ENCODE measurements at regions not wholly inside any gene's neighbourhood (a gene's known extent, or its start where the extent isn't known, plus 50 kb on each side); places are given as distances from the start of the nearest gene placed in this dataset.

DNA sequence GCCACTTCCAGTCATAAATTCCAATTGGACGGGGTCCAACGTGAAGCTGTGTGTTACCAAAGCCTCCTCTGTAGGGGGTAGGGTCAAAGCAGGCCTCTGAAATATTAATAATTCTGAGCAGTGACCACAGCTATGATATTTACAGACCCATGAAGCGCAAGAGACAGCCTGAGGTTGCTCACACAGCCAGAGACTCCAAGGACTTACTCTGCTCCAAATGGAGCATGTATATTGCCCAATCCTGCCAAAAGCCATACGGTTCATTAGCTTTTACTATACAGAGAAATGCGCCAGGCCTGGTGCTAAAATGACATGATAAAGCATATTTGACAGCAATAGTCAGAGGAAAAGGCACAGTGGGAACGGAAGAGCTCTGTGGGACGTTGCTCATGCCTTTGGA is 151.3 kb downstream of the PAH start:
- TF ChIP-seq ZNF266 (tag by site-specific recombination; IDR thresholded peaks at IDR 0.05; ENCODE audit: low read depth) (no peak), ZNF223 (tag by site-specific recombination; IDR thresholded peaks at IDR 0.05) (no peak), ZNF174 (tag by site-specific recombination; IDR thresholded peaks at IDR 0.05) (no peak)
- TF ChIP-seq, protein P1, sequence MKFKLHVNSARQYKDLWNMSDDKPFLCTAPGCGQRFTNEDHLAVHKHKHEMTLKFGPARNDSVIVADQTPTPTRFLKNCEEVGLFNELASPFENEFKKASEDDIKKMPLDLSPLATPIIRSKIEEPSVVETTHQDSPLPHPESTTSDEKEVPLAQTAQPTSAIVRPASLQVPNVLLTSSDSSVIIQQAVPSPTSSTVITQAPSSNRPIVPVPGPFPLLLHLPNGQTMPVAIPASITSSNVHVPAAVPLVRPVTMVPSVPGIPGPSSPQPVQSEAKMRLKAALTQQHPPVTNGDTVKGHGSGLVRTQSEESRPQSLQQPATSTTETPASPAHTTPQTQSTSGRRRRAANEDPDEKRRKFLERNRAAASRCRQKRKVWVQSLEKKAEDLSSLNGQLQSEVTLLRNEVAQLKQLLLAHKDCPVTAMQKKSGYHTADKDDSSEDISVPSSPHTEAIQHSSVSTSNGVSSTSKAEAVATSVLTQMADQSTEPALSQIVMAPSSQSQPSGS (tag by site-specific recombination; IDR thresholded peaks at IDR 0.05; ENCODE audit: low read depth), result no peak
- Histone ChIP-seq H3K4me1 (ENCODE audit: control insufficient read depth, insufficient read depth, low read length) (no peaks in the 10 kb centered on the region), H3K4me3 (ENCODE audit: low read depth, low read length) (no peak overlapping the region), H3K9me3 (ENCODE audit: control insufficient read depth, insufficient read depth, low read depth, low read length) (no peaks in the 10 kb centered on the region), H3K27ac (ENCODE audit: extremely low read depth, low read depth, low read length) (no peak overlapping the region), H3K36me3 (ENCODE audit: control insufficient read depth in 2 of 2, insufficient read depth in 1 of 2, low read length in 2 of 2) (no peaks in the 10 kb centered on the region)
- CTCF ChIA-PET, result interaction anchor here (0.7 to 1.5 kb wide), 3 partner anchors 26 to 1135 kb away, joined by 3 to 4 read pairs (median 4); no protein-coding TSS in a partner anchor
- POLR2A ChIA-PET, result no interaction called here

DNA sequence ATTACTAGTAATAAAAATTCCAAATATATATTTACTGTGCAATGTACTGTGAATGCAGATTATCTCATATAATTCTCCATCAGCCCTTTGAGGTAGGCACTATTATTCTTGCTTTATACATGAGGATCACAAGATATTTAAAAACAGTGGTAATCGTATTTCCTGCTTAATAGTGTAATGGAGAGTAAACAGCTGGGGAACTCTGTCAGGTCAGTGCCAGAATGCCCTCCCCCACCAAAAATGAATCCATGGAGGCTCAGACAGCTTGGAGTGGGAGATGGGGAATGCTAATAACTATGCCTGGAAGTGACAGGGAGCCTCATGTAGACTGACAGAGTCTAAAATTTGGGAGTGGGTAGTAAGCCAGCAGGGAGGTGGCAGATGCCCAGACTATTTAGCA is 153.6 kb downstream of the PAH start:
- ChIA-PET POLR2A (no interaction called here), CTCF (interaction anchor here (1.4 to 1.6 kb wide), 2 partner anchors 48 to 824 kb away, joined by 3 to 7 read pairs; no protein-coding TSS in a partner anchor)

DNA sequence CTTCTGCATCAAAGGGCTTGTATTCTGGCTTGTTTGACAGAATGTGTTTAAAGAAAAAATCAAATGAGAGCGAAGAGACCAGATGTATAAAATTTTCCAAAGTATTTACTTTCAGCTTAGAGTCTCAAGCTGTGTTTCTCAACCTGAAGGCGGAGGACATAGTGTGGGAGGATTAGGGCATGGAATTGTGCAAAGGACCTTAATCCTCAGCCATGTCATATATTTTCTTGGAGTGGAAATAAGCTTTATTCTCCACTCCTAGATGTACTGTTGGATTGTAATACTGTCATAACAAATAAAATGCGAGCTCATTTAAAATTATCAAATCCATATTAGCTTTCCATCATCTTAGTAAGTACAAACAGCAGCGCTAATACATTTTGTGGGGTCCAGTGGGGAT is 154.0 kb downstream of the PAH start:
- Histone ChIP-seq H3K27ac (ENCODE audit: extremely low read depth, low read depth, low read length) (no peak overlapping the region), H3K4me1 (ENCODE audit: control insufficient read depth, insufficient read depth, low read length) (no peaks in the 10 kb centered on the region), H3K36me3 (ENCODE audit: control insufficient read depth in 2 of 2, insufficient read depth in 1 of 2, low read length in 2 of 2) (no peaks in the 10 kb centered on the region), H3K4me3 (ENCODE audit: low read depth, low read length) (no peak overlapping the region), H3K9me3 (ENCODE audit: control insufficient read depth, insufficient read depth, low read depth, low read length) (no peaks in the 10 kb centered on the region)
- TF ChIP-seq ZNF558 (tag by site-specific recombination; IDR thresholded peaks at IDR 0.05) (no peak), ZNF24 (tag by site-specific recombination; IDR thresholded peaks at IDR 0.05) (no peak), ZNF747 (tag by site-specific recombination; IDR thresholded peaks at IDR 0.05) (no peak), ZNF561 (tag by site-specific recombination; IDR thresholded peaks at IDR 0.05; ENCODE audit: borderline replicate concordance) (no peak), HOXA7 (CRISPR knock-in tag; IDR thresholded peaks at IDR 0.05; ENCODE audit: borderline replicate concordance) (no peak), ZXDB (tag by site-specific recombination; IDR thresholded peaks at IDR 0.05) (no peak), ZNF837 (tag by site-specific recombination; IDR thresholded peaks at IDR 0.05) (no peak), ZNF174 (tag by site-specific recombination; IDR thresholded peaks at IDR 0.05) (no peak), ZNF266 (tag by site-specific recombination; IDR thresholded peaks at IDR 0.05; ENCODE audit: low read depth) (no peak)
- TF ChIP-seq, protein P2, sequence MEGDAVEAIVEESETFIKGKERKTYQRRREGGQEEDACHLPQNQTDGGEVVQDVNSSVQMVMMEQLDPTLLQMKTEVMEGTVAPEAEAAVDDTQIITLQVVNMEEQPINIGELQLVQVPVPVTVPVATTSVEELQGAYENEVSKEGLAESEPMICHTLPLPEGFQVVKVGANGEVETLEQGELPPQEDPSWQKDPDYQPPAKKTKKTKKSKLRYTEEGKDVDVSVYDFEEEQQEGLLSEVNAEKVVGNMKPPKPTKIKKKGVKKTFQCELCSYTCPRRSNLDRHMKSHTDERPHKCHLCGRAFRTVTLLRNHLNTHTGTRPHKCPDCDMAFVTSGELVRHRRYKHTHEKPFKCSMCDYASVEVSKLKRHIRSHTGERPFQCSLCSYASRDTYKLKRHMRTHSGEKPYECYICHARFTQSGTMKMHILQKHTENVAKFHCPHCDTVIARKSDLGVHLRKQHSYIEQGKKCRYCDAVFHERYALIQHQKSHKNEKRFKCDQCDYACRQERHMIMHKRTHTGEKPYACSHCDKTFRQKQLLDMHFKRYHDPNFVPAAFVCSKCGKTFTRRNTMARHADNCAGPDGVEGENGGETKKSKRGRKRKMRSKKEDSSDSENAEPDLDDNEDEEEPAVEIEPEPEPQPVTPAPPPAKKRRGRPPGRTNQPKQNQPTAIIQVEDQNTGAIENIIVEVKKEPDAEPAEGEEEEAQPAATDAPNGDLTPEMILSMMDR (tag by site-specific recombination; IDR thresholded peaks at IDR 0.05), result no peak
- TF ChIP-seq, protein P3, sequence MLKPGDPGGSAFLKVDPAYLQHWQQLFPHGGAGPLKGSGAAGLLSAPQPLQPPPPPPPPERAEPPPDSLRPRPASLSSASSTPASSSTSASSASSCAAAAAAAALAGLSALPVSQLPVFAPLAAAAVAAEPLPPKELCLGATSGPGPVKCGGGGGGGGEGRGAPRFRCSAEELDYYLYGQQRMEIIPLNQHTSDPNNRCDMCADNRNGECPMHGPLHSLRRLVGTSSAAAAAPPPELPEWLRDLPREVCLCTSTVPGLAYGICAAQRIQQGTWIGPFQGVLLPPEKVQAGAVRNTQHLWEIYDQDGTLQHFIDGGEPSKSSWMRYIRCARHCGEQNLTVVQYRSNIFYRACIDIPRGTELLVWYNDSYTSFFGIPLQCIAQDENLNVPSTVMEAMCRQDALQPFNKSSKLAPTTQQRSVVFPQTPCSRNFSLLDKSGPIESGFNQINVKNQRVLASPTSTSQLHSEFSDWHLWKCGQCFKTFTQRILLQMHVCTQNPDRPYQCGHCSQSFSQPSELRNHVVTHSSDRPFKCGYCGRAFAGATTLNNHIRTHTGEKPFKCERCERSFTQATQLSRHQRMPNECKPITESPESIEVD (tag by site-specific recombination; IDR thresholded peaks at IDR 0.05), result no peak
- TF ChIP-seq, protein P4, sequence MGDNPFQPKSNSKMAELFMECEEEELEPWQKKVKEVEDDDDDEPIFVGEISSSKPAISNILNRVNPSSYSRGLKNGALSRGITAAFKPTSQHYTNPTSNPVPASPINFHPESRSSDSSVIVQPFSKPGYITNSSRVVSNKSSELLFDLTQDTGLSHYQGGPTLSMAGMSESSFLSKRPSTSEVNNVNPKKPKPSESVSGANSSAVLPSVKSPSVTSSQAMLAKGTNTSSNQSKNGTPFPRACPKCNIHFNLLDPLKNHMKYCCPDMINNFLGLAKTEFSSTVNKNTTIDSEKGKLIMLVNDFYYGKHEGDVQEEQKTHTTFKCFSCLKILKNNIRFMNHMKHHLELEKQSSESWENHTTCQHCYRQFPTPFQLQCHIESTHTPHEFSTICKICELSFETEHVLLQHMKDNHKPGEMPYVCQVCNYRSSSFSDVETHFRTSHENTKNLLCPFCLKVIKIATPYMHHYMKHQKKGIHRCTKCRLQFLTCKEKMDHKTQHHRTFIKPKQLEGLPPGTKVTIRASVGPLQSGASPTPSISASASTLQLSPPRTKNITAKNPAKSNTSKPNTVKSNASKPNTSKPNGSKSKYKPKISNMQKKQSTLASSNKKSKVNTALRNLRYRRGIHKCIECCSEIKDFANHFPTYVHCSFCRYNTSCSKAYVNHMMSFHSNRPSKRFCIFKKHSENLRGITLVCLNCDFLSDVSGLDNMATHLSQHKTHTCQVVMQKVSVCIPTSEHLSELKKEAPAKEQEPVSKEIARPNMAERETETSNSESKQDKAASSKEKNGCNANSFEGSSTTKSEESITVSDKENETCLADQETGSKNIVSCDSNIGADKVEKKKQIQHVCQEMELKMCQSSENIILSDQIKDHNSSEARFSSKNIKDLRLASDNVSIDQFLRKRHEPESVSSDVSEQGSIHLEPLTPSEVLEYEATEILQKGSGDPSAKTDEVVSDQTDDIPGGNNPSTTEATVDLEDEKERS (tag by site-specific recombination; IDR thresholded peaks at IDR 0.05), result no peak
- ChIA-PET CTCF (interaction anchor here (1.4 to 1.6 kb wide), 2 partner anchors 48 to 823 kb away, joined by 3 to 7 read pairs; no protein-coding TSS in a partner anchor), POLR2A (no interaction called here)

More for the DNA sequence above, 153.6 kb downstream of the PAH start:
- no peaks in the 10 kb centered on the region for H3K9me3 ChIP-seq (ENCODE audit: control insufficient read depth, insufficient read depth, low read depth, low read length)
- H3K27ac ChIP-seq (ENCODE audit: extremely low read depth, low read depth, low read length), result no peak overlapping the region
- TF ChIP-seq OVOL3 (tag by site-specific recombination; IDR thresholded peaks at IDR 0.05) (no peak), ZNF19 (tag by site-specific recombination; IDR thresholded peaks at IDR 0.05; ENCODE audit: low read depth) (no peak), ZFP41 (tag by site-specific recombination; IDR thresholded peaks at IDR 0.05; ENCODE audit: borderline replicate concordance) (no peak), ZSCAN16 (tag by site-specific recombination; IDR thresholded peaks at IDR 0.05) (no peak)
- TF ChIP-seq, protein P5, sequence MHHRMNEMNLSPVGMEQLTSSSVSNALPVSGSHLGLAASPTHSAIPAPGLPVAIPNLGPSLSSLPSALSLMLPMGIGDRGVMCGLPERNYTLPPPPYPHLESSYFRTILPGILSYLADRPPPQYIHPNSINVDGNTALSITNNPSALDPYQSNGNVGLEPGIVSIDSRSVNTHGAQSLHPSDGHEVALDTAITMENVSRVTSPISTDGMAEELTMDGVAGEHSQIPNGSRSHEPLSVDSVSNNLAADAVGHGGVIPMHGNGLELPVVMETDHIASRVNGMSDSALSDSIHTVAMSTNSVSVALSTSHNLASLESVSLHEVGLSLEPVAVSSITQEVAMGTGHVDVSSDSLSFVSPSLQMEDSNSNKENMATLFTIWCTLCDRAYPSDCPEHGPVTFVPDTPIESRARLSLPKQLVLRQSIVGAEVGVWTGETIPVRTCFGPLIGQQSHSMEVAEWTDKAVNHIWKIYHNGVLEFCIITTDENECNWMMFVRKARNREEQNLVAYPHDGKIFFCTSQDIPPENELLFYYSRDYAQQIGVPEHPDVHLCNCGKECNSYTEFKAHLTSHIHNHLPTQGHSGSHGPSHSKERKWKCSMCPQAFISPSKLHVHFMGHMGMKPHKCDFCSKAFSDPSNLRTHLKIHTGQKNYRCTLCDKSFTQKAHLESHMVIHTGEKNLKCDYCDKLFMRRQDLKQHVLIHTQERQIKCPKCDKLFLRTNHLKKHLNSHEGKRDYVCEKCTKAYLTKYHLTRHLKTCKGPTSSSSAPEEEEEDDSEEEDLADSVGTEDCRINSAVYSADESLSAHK (tag by site-specific recombination; IDR thresholded peaks at IDR 0.05), result no peak
- no peak overlapping the region for H3K4me3 ChIP-seq (ENCODE audit: low read depth, low read length)
- no peaks in the 10 kb centered on the region for H3K36me3 ChIP-seq (ENCODE audit: control insufficient read depth in 2 of 2, insufficient read depth in 1 of 2, low read length in 2 of 2)
- H3K4me1 ChIP-seq (ENCODE audit: control insufficient read depth, insufficient read depth, low read length), result no peaks in the 10 kb centered on the region
